GM06990 (cell line): ENCODE measurements at regions not wholly inside any gene's neighbourhood (a gene's known extent, or its start where the extent isn't known, plus 50 kb on each side); places are given as distances from the start of the nearest gene placed in this dataset.
"Not testable (repeated sequence)": the region's sequence is repeated elsewhere in the genome, so short reads cannot be mapped to it uniquely, and the experiment has no call there.

Experiments
- DNase-seq: peaks from one replicate; pipeline ENCODE4 v3.0.0-alpha.2; 2011; ENCODE audit not compliant: insufficient read length; ENCODE audit errors: extremely low read depth
- H3K27me3 ChIP-seq: replicated peaks from 2 replicates; pipeline ENCODE4 v1.6.0; 2011; ENCODE audit warnings: low read length; ENCODE audit not compliant: control insufficient read depth, insufficient read depth
- H3K36me3 ChIP-seq: 2 replicates; pipeline ENCODE4 v1.5.1; 2011; ENCODE audit warnings: low read length; ENCODE audit not compliant: control insufficient read depth, insufficient read depth
- H3K4me3 ChIP-seq: replicated peaks from 2 replicates; pipeline ENCODE4 v1.5.1; 2011; ENCODE audit warnings: low read depth, mild to moderate bottlenecking, control low read depth, low read length
- CTCF ChIP-seq: IDR thresholded peaks from 2 replicates; pipeline ENCODE4 v1.5.1; 2011; ENCODE audit warnings: low read length, control low read depth, mild to moderate bottlenecking, inconsistent platforms; ENCODE audit not compliant: insufficient read depth, poor library complexity, severe bottlenecking

- not testable (repeated sequence) for H3K27me3 ChIP-seq, DNase-seq, H3K4me3 ChIP-seq, H3K36me3 ChIP-seq
Measured at GRCh38 chrX:115840729-115841409, 279.9 kb downstream of the PLS3 start.

GRCh38 chrX:115850986-115851385, 290.0 kb downstream of the PLS3 start:
- H3K27me3 ChIP-seq, DNase-seq, H3K36me3 ChIP-seq, H3K4me3 ChIP-seq: not testable (repeated sequence)

- not testable (repeated sequence) for H3K27me3 ChIP-seq, H3K36me3 ChIP-seq, DNase-seq, H3K4me3 ChIP-seq
Measured at GRCh38 chrX:115853260-115853659, 292.3 kb downstream of the PLS3 start.

- not testable (repeated sequence) for H3K36me3 ChIP-seq, H3K4me3 ChIP-seq
Measured at GRCh38 chrX:115881170-115881569, 289.4 kb upstream of the AGTR2 start.

GRCh38 chrX:115884121-115884520, 286.4 kb upstream of the AGTR2 start:
- H3K27me3 ChIP-seq, H3K4me3 ChIP-seq, DNase-seq, H3K36me3 ChIP-seq: not testable (repeated sequence)

More at GRCh38 chrX:115881170-115881569, 289.4 kb upstream of the AGTR2 start:
- not testable (repeated sequence) for DNase-seq, H3K27me3 ChIP-seq

- H3K4me3 ChIP-seq, result peak overlapping the region; percentile 37
- not testable (repeated sequence) for H3K36me3 ChIP-seq, H3K27me3 ChIP-seq, DNase-seq
Measured at GRCh38 chrX:115888041-115888440, 282.5 kb upstream of the AGTR2 start.

- H3K27me3 ChIP-seq, DNase-seq, H3K4me3 ChIP-seq, H3K36me3 ChIP-seq: not testable (repeated sequence)
Measured at GRCh38 chrX:115888519-115888918, 282.0 kb upstream of the AGTR2 start.

GRCh38 chrX:115889121-115889890, 281.2 kb upstream of the AGTR2 start:
- no peak for DNase-seq

More at GRCh38 chrX:115889121-115889890, 281.2 kb upstream of the AGTR2 start:
- no peak for TF ChIP-seq CTCF
- Histone ChIP-seq H3K36me3 (no peaks in the 10 kb centered on the region; the same call in 1 of the 2 replicates), H3K4me3 (no peak overlapping the region), H3K27me3 (no peaks in the 10 kb centered on the region)
